GM21526 (cell line): ENCODE measurements at regions not wholly inside any gene's neighbourhood (a gene's known extent, or its start where the extent isn't known, plus 50 kb on each side); places are given as distances from the start of the nearest gene placed in this dataset.

Experiments used
- ATAC-seq: cut with Tn5 transposase; IDR thresholded peaks from one replicate; pipeline ENCODE4 v1.9.1; 2021; ENCODE audit warnings: moderate library complexity; ENCODE audit not compliant: unreplicated experiment, low FRiP score

- no peak for ATAC-seq
These were observed 711.0 kb downstream of the UQCRFS1 start for GRCh38 chr19:28501976-28502375.

- no peak for ATAC-seq
These were observed 711.8 kb downstream of the UQCRFS1 start for GRCh38 chr19:28500982-28501630.

GRCh38 chr19:28500296-28500695 is 712.7 kb downstream of the UQCRFS1 start:
- no peak for ATAC-seq

- no peak for ATAC-seq
These were observed 714.5 kb downstream of the UQCRFS1 start for GRCh38 chr19:28498404-28498976.

DNA sequence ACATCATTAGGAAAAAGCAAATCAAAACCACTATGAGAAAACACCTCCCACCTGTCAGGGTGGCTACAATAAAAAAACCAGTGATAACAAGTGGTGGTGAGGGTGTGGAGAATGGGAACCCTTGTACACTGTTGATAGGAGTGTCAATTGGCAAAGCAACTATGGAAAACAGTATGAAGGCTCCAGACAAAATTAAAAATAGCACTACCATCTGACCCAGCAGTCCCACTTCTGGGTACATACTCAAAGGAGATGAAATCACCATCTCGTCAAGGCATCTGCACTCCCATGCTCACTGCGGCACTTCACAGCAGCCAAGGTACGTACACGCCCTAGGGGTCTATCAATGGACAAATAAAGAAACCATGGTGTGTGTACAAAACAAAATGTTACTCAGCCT is 715.1 kb downstream of the UQCRFS1 start:
- ATAC-seq = no peak

GRCh38 chr19:28497137-28497536 is 715.8 kb downstream of the UQCRFS1 start:
- no peak for ATAC-seq

DNA sequence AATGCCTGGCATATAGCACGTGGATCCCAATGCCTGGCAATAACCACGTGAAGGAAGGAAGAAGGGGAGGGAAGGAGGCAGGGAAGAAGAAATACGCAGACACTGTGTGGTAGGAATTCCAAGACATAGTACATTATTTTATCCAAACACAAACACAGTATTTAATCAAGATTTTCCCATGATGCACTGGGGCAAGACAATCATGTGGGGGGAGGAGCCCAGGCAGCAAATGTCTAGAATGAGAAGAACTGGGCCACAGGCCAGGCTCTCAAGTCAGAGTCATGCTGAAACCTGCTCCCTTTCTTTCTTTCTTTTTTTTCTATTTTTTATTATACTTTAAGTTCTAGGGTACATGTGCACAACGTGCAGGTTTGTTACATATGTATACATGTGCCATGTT is 717.9 kb downstream of the UQCRFS1 start:
- ATAC-seq = no peak

DNA sequence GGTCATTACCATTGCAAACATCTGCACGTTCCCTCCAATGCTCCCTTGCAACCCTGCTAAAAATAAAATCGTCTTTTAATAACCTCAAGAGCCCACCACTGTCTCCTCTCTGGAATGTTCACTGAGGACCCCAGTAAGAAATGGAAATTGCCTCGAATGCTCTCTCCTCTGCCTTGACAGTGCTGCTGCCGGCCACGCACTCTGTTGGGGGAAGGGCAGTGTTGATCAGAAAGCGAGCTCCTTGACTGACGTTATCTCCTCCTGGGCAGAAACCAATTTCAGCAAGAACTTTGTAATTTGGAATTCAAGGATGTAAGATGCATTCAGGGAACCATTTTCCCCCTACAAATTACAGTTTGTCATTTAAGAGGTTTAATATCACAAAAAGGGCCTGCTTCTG is 718.5 kb downstream of the UQCRFS1 start:
- ATAC-seq = no peak

DNA sequence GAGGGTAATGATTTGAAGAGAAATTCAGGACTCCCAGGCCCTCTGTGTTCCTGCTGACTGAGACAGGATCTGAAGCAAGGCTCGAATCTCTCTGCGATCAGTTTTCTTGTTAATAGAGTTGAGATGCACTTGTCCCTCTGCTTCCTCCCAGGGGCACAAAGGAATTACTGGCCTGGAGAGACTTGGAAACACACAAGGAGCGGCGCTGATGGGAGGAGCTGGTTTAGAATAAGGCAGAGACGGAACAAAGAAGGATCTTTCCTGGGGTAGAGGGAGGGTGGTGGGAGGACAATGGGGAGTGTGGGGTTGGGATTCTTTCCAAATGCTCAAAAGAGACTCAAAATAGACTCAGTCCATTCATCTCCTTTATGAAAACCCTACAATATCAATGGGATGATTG is 719.1 kb downstream of the UQCRFS1 start:
- ATAC-seq = no peak

- no peak for ATAC-seq
These were observed 720.3 kb downstream of the UQCRFS1 start for GRCh38 chr19:28492621-28493020.

- no peak for ATAC-seq
These were observed 720.8 kb downstream of the UQCRFS1 start for GRCh38 chr19:28492201-28492600.

DNA sequence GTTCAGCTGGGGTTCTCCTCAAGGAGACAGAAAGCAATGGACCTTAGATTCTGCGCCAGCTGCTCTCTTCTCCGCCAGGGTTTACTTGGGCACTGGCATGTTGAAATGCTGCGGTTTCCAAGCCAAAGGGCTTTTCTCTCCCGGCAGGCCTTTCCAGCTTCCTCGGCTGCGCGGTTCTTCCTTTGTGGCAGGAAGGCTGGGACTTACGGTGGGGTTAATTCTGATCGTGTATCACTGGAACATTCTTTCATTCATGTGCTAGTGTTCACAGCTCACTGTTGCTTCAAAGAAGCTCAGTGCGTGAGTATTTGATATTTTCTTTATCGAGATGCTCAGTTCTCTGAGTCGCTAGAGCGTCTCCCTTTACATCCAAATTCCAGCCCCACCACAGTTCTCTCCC is 723.2 kb downstream of the UQCRFS1 start:
- ATAC-seq = no peak

GRCh38 chr19:28489126-28489660 is 723.8 kb downstream of the UQCRFS1 start:
- no peak for ATAC-seq

GRCh38 chr19:28487999-28488398 is 725.0 kb downstream of the UQCRFS1 start:
- no peak for ATAC-seq

DNA sequence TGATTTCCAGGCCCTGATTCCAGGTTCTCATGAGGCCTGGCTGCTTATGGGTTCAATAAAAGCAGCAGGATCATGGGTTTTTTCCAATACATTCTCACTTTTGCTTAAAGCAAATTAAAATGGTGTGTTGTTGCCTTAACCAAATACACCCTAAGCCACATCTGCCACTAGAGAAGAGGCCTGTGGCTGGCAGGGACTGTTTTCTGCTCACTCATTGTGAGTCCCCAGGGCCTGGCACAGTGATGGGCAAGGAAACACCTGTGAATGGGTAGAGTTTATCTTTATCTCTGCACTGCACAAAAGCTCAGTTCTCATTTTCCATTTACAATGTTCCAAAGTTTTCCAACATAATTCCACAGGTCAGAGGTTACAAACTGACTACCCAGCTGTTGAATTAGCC is 726.0 kb downstream of the UQCRFS1 start:
- ATAC-seq = no peak

DNA sequence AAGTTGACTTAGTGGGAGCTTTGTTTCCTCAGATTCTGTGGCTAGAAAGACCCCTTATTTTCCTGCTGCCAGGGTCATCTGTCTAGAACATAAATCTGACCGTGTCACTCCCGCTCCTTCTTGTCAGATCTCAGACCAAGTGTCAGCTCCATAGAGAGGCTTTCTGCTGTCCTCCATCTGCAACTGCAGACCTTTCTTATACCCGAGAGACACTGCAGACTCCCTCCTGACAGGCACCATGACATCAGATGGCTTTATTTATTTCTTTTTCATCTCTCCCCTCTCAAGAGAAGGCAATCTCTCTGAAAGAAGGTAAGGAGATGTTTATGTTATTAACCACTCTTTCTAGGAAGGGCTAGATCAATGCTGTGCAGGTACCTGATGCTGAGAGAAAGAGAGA is 726.5 kb downstream of the UQCRFS1 start:
- no peak for ATAC-seq

DNA sequence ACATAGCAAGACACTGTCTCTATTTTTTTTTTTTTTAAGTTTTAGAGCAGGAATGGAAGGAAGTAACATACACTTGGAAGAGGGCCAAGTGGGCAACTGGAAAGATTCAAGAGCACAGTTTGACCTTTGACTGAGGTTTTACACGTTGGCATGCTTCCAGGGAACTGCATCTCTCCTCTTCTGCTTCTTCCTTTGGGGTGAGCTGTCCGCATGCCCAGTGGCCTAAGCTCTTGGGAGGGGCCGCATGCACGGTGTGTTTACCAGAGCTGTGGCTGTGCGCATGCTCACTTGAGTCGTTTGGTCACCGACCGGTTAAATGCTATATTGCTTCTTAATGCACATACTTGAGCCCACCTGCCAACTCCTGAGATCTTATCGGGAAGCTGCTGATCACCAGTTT is 727.7 kb downstream of the UQCRFS1 start:
- no peak for ATAC-seq

- ATAC-seq = no peak
These were observed 729.8 kb downstream of the UQCRFS1 start for GRCh38 chr19:28483197-28483596.

- no peak for ATAC-seq
These were observed 730.7 kb downstream of the UQCRFS1 start for GRCh38 chr19:28482221-28482620.

DNA sequence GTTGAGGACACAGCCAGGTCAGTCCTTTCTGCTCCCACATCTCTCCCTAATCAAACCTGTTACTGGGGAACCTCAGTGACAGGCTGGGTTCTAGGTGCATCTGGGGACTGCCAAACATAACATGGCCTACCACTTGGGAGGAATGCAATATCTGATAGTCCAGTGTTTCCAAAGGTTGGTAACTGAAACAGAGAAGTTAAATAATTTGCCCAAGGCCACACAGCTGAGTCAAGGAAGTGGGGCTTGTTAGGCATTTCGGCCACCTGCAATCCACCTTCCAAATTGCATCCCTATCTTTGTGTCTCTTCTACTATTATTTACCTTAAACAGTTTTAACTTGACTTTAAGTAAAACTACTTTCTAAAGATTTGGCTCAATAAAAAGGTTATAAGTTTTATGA is 731.3 kb downstream of the UQCRFS1 start:
- no peak for ATAC-seq

- no peak for ATAC-seq
These were observed 737.4 kb downstream of the UQCRFS1 start for GRCh38 chr19:28475525-28475924.

GRCh38 chr19:28472843-28473242 is 740.1 kb downstream of the UQCRFS1 start:
- ATAC-seq = no peak
